CD4-positive, alpha-beta T cell treated with Interleukin-1 beta for 1 hour (primary cell): ENCODE measurements at regions not wholly inside any gene's neighbourhood (a gene's known extent, or its start where the extent isn't known, plus 50 kb on each side); places are given as distances from the start of the nearest gene placed in this dataset.
"Not testable (repeated sequence)": the region's sequence is repeated elsewhere in the genome, so short reads cannot be mapped to it uniquely, and the experiment has no call there.

Experiments used
- DNase-seq, 2 donors: peaks; one replicate each; pipeline ENCODE4 v3.0.0-alpha.2; 2020 to 2022

DNA sequence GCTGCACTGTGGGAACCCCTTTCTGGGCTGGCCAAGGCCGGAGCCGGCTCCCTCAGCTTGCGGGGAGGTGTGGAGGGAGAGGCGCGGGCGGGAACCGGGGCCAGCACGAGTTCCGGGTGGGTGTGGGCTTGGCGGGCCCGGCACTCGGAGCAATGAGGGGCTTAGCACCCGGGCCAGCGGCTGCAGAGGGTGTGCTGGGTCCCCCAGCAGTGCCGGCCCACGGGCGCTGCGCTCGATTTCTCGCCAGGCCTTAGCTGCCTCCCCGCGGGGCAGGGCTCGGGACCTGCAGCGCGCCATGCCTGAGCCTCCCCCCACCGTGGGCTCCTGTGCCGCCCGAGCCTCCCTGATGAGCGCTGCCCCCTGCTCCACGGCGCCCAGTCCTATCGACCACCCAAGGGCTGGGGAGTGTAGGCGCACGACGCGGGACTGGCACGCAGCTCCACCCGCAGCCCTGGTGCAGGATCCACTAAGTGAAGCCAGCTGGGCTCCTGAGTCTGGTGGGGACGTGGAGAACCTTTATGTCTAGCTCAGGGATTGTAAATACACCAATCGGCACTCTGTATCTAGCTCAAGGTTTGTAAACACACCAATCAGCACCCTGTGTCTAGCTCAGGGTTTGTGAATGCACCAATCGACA, 180.8 kb upstream of the OTX2 start:
- DNase-seq, result not testable (repeated sequence)

DNA sequence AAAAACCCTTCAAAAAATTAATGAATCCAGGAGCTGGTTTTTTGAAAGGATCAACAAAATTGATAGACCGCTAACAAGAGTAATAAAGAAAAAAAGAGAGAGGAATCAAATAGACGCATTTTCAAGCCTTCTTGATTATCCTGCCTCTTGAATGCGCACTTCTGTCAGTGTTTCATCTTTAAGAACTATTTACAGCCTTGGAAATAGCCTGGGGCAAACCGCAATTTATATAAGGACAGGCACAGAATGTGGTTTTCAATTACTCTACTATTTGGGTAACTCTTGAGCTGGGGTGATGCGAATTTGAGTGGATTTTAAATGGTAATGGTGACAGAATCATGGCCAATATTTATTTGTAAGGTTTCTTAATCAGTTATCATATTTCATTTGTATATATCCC, 179.1 kb upstream of the OTX2 start:
- no peak for DNase-seq

DNA sequence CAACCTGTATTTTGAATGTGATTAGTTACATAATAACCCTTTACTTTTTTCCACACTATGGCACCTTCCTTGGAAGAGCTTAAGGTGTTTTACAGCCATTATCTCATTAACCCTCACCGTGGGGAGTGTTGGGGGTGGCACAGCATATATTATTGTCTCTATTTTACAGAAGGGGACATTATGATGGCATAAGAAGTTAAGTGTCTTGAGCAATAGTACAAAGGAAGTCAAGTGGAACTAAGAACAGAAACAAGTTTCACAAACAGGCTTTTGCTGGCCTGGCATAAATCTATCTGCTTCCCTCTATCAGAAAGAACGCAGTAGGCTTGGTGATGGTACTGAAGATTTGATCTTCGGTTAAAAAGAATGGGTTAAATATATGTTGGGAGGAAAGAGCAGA, 169.7 kb upstream of the OTX2 start:
- DNase-seq, result no peak

DNA sequence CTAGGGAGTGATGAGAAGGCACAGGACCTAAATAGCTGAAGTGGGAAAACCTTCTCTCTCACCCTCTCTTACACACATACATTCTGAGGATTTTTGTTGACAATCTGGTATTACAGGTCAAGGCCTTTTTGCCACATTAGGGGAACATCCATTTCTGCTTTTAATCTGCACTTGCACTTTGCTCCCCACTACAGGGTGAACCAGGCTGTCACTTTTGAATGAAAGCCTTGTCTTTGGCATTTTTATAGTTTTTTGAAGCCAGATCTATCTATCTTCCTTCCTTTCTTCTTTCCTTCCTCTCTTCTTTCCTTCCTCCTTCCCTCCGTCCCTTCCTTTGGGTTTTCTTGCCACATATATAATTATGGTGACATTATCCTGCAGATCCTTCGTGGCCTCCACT, 165.9 kb upstream of the OTX2 start:
- no peak for DNase-seq

DNA sequence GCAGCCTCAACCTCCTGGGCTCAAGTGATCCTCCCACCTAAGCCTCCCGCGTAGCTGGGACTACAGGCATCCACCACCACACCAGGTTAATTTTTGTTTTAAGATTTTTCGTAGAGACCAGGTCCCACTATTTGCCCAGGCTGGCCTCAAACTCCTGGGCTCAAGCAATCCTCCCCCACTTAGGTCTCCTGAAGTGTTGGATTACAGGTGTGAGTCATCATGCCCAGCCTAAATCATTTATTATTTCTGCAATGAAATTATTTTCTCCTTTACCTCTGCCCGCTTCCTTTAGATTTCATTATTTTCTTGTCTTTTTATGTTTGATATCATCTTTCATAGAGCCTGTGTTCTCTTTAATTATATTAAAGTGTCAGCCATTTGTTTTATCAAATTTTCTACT, 165.2 kb upstream of the OTX2 start:
- no peak for DNase-seq

DNA sequence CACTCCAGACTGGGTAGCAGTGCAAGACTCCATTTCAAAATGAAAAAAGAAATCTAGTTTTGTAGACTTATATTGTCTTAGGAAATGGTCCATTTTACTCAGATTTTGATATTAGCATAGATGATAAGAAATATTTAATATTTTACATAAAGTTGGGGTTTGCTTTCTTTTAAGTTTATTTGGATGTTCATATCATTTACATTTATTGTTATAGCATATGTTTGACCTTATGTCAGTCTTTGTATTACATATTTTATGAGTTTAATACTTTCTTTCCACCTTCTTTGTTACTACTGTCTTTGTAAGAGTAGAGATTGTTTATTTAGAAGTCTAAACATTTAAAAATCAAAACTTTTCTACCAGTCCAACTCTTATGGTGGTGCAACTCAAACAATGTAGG, 162.7 kb upstream of the OTX2 start:
- DNase-seq, result no peak

DNA sequence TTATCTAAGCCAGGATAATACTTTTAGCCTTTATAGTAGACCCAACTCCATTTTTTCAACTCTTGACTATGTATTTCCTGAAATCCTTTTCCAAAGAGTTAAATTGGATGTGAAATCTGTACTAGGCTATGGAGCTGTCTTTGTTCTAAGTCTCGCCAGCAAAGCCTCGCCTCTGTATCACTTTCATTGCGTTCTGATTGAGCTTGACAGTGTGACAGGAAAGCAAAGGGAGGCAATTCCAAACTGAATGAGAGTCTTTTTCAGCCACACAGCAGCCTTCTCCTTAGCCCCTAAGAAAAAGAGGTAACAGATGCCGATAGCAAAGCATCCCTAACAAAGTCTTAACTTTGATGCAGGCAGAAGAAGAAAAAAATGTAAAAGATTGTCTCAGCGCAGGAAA, 154.6 kb upstream of the OTX2 start:
- no peak for DNase-seq

DNA sequence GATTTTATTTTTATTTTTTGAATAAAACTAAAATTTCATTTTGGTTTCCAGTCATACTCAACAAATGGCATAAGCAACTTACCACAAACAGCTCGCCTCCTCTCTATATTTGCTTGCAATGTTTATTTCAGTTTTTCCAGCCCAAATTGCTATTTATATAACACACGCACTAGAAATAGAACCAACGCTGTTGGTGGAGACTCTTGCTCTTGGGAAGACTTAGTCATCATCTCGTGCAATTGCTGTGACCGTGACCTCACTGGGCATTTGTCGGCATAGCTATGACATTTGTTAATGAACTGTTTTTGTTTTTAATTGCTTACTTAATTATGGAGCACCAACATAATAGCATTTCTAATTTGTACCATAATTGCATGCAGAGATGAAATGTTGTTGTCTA, 153.1 kb upstream of the OTX2 start:
- no peak for DNase-seq

DNA sequence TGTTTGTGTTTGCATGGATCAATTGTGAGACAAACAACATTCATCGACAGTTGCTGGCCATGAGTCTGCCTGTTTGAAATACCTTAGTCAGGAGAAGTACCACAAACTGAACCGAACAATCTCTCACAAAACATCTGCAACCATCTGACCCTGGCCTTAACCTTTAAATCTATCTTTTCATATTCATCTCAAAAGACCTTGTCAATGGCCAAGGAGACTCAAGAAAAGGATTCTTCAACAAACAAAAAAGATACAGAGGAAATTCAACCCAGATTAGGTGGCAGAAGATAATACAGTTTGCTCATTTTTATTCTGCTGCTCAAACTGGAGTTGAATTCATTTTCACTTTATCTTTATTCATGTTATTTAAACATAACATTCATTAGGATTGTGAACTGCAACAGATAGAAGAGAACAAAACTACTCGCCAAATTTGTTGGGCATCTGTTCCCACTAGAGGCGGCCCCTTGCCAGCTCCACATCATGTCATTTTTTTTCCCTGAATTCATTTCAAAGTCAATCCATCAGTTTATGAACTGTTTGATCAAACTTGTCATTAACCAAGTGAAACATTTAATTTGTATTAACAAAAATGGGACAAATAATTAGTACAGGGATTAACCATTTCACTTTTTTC, 152.3 kb upstream of the OTX2 start:
- no peak for DNase-seq

DNA sequence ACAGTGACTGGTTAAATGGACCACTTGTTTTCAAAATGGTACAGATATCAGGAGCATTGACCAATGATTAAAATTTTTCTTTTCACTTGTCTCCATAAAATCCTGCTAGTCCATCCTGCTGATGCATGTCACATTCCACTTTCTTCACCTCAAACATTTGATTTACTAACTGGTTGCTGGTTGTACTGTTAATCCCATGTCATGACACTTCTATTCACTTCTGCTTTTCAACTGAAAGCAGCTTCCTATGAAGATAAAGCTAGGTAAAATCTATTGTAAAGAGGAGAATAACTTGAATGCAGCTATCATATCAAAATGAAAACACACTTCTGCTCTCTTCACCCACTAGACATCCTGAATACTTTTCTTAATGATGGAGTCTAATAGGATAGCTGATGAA, 149.6 kb upstream of the OTX2 start:
- DNase-seq, result no peak

DNA sequence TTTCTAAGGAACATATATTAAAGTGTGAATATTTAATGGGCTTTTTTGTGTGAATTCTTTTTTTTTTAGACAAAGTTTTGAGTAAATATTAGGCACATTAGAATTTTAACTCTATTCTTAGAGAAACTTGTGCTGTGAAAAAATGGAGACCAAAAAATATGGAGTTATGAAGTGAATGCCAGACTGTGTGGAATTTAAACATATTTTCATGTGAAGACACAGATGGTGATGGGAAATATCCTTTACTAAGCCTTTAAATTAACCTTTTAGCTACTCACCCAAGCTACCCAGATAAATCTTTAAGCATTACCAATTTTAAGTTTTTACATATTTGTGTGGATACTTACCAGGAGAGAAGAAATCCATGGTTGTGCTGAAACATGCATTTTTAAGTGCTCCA, 148.8 kb upstream of the OTX2 start:
- no peak for DNase-seq

DNA sequence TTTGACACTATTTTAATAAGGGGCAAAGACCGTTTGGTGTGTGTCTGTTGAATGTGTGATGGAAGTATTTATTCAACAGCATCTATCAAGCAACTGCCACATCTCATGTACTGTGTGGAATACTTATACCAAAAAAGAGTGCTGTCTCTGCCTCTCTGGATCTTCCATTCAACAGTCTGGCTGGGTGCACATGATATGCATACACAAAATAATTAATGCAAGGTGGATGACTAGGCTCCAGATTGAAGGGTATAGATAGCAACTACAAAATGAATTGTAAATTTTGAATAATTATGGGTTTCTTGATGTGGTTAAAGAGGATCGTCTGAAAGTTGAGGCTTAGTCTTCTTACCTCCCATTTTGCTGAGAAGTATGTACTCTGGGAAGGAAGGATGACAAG, 145.9 kb upstream of the OTX2 start:
- DNase-seq, result no peak

DNA sequence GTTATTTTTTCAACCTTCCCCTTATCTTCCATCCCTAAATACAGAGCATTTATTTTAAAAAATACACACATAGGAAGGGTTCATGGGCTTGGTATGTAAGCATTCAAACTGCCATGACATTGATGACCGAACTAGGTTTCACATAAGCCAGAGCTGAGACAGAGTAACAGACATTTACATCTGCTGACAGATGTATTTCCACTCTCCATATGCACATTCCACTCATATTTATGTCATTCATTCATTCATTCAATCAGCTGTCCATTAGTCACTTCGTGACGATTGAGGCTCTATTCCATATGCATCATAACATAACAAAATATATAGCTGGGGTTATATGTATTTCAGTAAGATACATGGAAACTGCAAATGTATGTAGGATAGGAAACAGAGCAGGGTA, 145.5 kb upstream of the OTX2 start:
- no peak for DNase-seq

DNA sequence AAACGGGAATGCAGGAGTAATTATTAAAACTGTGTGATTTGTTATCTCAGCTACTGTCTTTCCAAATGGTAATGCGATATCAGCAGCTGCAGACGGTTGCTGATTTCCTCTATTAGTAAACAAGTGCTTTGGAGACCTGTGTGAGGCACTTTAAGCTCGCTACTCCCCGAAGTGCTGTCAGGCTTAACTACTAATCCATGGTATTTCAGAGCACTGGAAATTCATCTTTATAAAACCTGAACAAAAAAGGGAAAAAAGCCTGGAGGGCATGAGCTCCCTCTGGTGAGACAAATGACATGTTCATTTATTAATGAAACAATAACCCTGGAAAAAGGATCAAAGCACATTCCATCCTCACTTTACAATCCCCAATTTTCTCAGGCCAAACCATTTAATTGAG, 143.6 kb upstream of the OTX2 start:
- no peak for DNase-seq

DNA sequence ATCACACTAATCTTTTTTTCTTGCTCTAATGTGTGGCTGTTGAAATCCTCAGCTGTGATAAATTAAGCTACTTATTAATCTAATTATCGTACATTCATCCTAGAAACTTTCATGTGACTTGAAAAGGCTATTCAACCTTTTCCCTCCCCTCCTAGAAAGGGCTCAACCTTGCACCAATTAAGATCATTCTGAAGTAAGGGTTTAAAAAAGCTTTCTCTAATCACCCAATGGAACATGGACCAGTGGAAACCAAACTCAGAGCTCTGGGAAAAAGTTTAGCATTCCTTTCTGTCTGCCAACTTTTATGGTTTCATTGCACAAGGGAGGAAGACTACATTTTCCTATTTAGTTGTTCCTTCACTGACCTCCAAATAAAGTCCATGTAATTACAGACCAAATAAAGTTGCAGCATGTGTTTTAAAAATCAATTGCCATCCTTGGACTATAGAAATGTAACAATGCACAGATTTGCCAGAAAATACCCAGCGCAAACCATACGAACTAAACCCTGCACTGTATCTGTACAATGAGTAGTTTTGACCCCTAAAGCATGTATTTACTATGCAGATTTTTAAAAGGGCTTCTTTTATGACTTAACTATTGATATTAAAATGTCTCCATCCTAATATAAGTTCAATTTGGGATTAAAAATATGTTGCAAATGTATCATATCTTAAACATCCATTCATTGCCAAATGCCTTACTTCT, 142.6 kb upstream of the OTX2 start:
- no peak for DNase-seq

DNA sequence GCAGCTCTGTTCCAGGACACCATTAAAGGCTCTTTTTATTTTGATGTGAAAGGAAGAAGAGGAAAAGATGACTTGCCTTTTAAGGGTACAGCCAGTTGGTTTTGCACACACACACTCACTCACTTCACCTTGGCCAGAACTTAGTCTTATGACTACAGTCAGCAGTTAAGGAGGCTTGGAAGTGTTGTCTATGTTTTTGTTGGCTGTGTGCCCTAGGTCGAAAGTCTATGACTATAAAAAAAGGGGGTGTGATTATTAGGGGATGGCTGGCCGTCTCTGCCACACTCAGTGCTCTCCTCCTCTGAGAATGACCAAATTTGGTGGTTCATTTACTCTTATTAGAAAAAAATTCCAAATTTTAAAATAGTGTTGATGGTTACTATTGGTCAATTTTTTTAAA, 139.5 kb upstream of the OTX2 start:
- DNase-seq, result no peak

DNA sequence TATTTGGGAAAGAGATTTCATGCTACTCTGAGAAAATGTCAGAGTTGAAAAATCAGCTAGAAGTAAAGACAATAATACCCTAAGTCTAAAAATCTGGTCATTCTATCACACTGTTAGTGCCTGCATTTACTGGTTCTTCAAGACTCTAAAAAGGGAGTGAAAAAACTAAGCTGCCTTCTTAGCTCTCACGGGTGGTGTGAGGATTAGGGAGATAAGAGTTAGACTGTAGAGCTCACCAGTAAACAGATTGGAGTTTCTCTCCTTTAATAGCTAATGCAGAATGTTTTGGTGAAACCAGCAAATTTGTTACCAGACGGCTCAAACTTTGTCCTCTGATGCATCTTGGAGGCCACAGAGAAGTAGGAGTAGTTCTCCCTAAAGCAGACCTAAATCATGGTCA, 135.0 kb upstream of the OTX2 start:
- DNase-seq, result no peak

DNA sequence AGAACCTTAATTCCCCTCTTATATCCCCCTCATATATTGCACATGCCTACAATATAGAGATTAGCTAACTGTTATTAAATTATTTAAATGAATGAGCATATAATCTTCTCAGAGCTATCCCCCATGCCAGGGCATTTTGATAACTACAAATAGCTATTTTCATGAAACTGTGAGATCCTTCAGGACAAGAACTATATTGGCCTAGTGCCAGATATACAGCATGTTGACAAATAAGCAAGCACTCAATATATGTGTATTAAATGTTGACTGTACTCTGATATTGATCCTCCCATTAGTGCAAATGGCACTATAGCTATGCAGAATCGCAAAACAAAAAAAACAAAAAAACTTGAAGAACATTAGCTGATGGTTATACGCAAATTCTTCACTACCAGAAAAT, 134.1 kb upstream of the OTX2 start:
- DNase-seq, result no peak

DNA sequence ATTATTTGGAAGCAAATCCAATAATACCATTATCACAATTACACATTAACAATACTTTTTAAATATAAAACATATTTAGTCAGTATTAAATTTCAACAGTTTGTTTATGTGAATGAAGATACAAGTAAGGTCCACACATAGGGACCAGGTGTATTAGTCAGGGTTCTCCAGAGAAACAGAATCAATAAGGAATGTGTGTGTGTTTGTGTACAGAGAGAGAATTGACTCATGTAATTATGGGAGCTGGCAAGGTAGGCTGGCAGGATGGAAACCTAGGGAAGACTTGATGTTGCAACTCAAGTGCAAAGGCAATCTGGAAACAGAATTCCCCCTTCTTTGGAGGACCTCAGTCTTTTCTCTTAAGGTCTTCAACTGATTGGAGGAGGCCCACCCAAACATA, 123.2 kb upstream of the OTX2 start:
- no peak for DNase-seq

DNA sequence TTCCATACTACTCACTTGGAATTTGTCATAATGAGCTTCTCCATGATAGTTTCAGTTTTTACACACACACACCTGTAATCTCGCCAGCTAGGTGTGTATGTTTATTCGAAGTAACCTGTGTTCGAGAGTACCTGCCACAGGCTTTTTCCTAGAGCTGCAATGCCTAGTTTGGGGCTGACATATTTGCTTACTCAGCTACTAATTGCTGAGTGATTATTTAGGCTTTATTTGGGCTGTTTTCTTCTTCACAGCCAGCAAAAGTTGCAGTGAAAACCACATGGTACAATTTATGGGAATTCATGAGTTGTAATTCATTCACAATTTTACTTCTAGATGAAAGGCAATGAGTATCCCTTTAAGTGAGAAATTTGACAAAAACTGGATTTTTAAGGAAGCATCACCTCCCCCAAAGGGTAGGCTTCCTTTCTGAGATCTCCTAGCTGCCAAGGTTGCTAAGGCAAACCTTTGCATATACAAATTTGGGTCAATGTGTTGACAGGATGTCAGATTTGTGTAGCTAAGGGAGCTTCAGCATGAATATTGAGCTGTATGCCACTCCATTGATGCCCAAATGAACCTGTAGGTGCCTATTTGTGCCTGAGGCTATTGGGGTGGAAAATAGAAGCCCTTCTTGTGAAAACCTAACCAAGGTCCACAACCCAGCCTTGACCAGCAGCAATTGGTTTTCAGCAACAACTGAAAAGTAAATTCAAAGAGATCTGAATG, 108.7 kb upstream of the OTX2 start:
- DNase-seq, result no peak

DNA sequence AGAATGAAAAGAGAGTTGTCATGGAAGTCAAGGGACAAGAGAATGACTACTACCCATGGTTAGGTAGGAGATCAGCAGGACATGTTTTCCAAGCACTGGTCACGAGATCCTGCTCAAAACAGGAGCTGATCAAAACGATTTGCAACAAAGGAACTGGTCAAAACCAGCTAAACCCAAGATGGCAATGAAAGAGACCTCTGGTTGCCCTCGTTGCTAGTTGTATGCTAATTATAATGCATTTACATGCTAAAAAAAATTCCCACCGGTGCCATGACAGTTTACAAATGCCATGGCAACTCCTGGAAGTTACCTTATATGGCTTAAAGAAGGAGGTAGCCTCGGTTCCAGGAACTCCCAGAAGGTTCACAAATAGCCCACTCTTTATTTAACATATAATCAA, 95.0 kb upstream of the OTX2 start:
- DNase-seq, result no peak

DNA sequence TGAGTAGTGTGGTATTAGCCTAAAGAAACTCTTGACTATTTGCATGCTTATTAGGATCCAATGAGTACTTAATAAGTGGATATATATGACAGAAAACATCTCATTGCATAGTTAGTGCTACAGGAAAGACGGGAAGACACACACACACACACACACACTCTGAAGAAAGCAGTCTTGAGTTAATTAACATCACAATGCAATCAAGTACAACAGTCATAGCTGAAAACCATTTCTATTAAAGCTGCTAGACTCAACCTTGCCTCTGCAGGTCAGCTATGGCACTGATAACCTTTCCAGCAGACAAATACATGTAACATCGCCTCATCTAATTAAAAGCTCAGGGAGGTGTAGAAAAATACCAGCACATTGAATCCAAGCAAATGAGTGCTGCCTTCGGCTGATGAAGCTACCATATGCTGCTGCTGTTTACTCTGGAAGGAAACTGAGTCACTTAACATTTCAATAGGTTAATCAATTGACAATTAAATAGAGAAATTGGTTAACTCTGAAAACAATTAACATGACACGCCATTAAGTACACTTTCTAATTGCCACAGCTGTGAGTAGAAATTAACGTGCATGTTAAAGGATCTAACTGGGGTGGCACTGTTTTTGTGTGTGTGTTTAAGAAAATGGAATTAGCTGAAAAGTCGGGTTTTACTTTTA, 93.2 kb upstream of the OTX2 start:
- no peak for DNase-seq

DNA sequence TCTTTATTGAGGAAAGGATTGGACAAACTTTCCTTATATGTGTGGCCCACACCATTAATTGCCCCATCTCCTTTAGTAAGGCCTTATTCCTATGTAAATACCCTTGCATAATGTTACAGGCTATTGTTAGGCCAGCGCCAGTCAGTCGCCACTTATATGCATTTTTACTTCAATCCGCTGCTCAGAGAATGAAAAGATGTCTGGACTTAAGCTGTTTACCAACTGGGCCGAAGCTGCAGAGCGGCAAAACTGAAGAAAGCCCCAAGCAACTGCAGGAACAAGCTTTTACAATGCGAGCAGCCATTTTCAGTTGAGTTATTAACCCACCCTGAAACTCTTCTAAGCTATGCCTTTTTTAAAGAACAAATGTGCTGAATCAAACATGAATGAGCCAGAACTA, 92.1 kb upstream of the OTX2 start:
- no peak for DNase-seq

DNA sequence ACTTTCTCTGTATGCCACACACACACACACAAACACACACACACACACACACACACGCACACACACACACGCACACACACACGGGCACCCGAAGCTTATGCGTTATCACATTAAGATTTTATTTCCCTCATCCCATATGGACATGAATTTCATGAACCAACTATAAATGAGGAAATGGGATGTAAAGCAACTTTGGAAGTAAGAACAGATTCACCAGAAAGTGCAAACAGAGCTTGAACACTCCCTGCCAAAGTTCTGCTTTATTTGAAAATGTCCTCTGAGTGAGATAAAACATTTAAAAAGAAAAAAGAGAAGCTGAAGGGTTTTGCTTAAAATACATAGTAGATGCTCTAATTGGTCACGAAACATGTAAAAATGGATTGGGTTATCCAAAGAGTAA, 90.4 kb upstream of the OTX2 start:
- no peak for DNase-seq
